DMS53 (cell line): ENCODE measurements at regions not wholly inside any gene's neighbourhood (a gene's known extent, or its start where the extent isn't known, plus 50 kb on each side); places are given as distances from the start of the nearest gene placed in this dataset.

ENCODE experiments used
- DNase-seq: peaks from one replicate; lab custom pipeline; 2025; lab: John Stamatoyannopoulos, UW

GRCh38 chr15:69656271-69657030, 203.8 kb downstream of the RPLP1 start:
- DNase-seq = no peak

GRCh38 chr15:69657626-69658025, 205.0 kb downstream of the RPLP1 start:
- no peak for DNase-seq

GRCh38 chr15:69658411-69658945, 205.9 kb downstream of the RPLP1 start:
- DNase-seq = no peak

- no peak for DNase-seq
Observed at GRCh38 chr15:69659454-69660050, 206.9 kb downstream of the RPLP1 start.

GRCh38 chr15:69660114-69660513, 207.5 kb downstream of the RPLP1 start:
- DNase-seq = no peak

GRCh38 chr15:69660658-69661405, 208.2 kb downstream of the RPLP1 start:
- no peak for DNase-seq

GRCh38 chr15:69661446-69661845, 208.8 kb downstream of the RPLP1 start:
- no peak for DNase-seq

- DNase-seq = no peak
Observed at GRCh38 chr15:69661871-69662644, 209.4 kb downstream of the RPLP1 start.

GRCh38 chr15:69662645-69663000, 210.0 kb downstream of the RPLP1 start:
- no peak for DNase-seq

- no peak for DNase-seq
Observed at GRCh38 chr15:69663441-69663840, 210.8 kb downstream of the RPLP1 start.

- no peak for DNase-seq
Observed at GRCh38 chr15:69663982-69664381, 211.4 kb downstream of the RPLP1 start.

GRCh38 chr15:69664572-69665571, 212.3 kb downstream of the RPLP1 start:
- DNase-seq = no peak

- DNase-seq = peak; percentile 5
Observed at GRCh38 chr15:69665641-69666111, 213.1 kb downstream of the RPLP1 start.

GRCh38 chr15:69666441-69666882, 213.8 kb downstream of the RPLP1 start:
- no peak for DNase-seq

- DNase-seq = peak; percentile 21
Observed at GRCh38 chr15:69666921-69667811, 214.5 kb downstream of the RPLP1 start.

- DNase-seq = no peak
Observed at GRCh38 chr15:69668039-69668705, 215.6 kb downstream of the RPLP1 start.

- no peak for DNase-seq
Observed at GRCh38 chr15:69668963-69669362, 216.3 kb downstream of the RPLP1 start.

GRCh38 chr15:69669446-69669845, 216.8 kb downstream of the RPLP1 start:
- no peak for DNase-seq

GRCh38 chr15:69673291-69673881, 220.8 kb downstream of the RPLP1 start:
- no peak for DNase-seq
